ENCODE measurements at regions not wholly inside any gene's neighbourhood (a gene's known extent, or its start where the extent isn't known, plus 50 kb on each side); places are given as distances from the start of the nearest gene placed in this dataset.
"Not testable (repeated sequence)": the region's sequence is repeated elsewhere in the genome, so short reads cannot be mapped to it uniquely, and the experiment has no call there.

DNA sequence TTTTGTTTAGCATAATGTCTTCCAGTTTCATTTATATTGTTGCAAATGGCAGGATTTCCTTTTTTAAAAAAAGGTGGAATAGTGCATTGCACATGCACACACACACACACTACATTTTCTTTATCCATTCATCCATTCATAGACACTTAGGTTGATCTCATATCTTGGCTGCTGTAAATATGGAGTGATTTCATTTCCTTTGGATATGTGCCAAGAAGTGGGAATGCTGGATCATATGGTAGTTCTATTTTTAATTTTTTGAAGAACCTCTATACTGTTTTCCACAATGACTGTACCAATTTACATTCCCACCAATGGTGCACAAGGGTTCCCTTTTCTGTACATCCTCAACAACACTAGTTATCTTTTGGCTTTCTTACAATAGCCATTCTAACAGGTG lies 68.9 kb downstream of the EBLN1 start:
- Histone ChIP-seq H3K79me2 (ENCODE audit: control insufficient read depth, insufficient read depth, low read length) (no peaks in the 10 kb centered on the region), H3K4me3 (ENCODE audit: control insufficient read depth in 2 of 3, extremely low read depth in 1 of 3, insufficient read depth in 2 of 3, low read depth in 1 of 3, low read length in 3 of 3) (no peak overlapping the region), H3K4me2 (ENCODE audit: control insufficient read depth, extremely low read depth, insufficient read depth, low read depth, low read length) (no peak overlapping the region), H3K4me1 (ENCODE audit: control insufficient read depth, extremely low read depth, insufficient read depth, low read length) (no peaks in the 10 kb centered on the region), H3K9me1 (ENCODE audit: control insufficient read depth, extremely low read depth, insufficient read depth, low read length) (no peaks in the 10 kb centered on the region), H3K36me3 (ENCODE audit: control insufficient read depth in 2 of 2, extremely low read depth in 1 of 2, insufficient read depth in 2 of 2, low read length in 2 of 2) (no peaks in the 10 kb centered on the region), H2AFZ (ENCODE audit: control insufficient read depth, low read length) (no peak overlapping the region), H3K9me3 (ENCODE audit: control insufficient read depth, low read depth, low read length) (no peaks in the 10 kb centered on the region), H3K9ac (ENCODE audit: control insufficient read depth, extremely low read depth, insufficient read depth, low read length) (no peak overlapping the region), H3K27ac (ENCODE audit: control insufficient read depth, insufficient read depth, low read length) (no peak overlapping the region), H4K20me1 (ENCODE audit: control insufficient read depth, extremely low read depth, insufficient read depth, low read length) (no peaks in the 10 kb centered on the region), H3K27me3 (ENCODE audit: control insufficient read depth, extremely low read depth, insufficient read depth, low read length) (no peaks in the 10 kb centered on the region)
- TF ChIP-seq EZH2 (IDR thresholded peaks at IDR 0.05; ENCODE audit: low read length) = no peak
- TF ChIP-seq, protein P1, sequence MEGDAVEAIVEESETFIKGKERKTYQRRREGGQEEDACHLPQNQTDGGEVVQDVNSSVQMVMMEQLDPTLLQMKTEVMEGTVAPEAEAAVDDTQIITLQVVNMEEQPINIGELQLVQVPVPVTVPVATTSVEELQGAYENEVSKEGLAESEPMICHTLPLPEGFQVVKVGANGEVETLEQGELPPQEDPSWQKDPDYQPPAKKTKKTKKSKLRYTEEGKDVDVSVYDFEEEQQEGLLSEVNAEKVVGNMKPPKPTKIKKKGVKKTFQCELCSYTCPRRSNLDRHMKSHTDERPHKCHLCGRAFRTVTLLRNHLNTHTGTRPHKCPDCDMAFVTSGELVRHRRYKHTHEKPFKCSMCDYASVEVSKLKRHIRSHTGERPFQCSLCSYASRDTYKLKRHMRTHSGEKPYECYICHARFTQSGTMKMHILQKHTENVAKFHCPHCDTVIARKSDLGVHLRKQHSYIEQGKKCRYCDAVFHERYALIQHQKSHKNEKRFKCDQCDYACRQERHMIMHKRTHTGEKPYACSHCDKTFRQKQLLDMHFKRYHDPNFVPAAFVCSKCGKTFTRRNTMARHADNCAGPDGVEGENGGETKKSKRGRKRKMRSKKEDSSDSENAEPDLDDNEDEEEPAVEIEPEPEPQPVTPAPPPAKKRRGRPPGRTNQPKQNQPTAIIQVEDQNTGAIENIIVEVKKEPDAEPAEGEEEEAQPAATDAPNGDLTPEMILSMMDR (optimal IDR thresholded peaks at IDR 0.05 in 1 of 3, IDR thresholded peaks at IDR 0.05 in 1 of 3, conservative IDR thresholded peaks at IDR 0.05 in 1 of 3; ENCODE audit: extremely low read depth in 1 of 3, insufficient read depth in 2 of 3, low read length in 3 of 3) = no peak
- no peak for DNase-seq (ENCODE audit: low read depth, low spot score)
- no peak for FAIRE-seq
- dilution Hi-C loops (cut with MboI; ENCODE audit: extremely low pct_ligation_motif_present, low sequenced_read_pairs) = no loop called here

DNA sequence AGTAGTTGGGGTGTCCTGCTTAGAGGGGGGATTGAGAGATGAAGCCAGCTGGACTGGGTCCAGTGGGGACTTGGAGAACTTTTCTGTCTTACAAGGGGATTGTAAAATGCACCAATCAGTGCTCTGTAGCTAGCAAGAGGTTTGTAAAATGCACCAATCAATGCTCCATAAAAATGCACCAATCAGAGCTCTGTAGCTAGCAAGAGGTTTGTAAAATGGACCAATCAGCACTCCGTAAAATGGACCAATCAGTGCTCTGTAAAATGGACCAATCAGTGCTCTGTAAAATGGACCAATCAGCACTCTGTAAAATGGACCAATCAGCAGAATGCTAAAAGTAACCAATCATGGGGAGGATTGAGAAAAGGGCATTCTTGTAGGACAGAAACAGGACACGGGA lies 71.9 kb downstream of the EBLN1 start:
- H3K9ac ChIP-seq (ENCODE audit: control insufficient read depth, extremely low read depth, insufficient read depth, low read length); H3K36me3 ChIP-seq (ENCODE audit: control insufficient read depth in 2 of 2, extremely low read depth in 1 of 2, insufficient read depth in 2 of 2, low read length in 2 of 2); H2AFZ ChIP-seq (ENCODE audit: control insufficient read depth, low read length); H3K4me1 ChIP-seq (ENCODE audit: control insufficient read depth, extremely low read depth, insufficient read depth, low read length); H3K4me3 ChIP-seq (ENCODE audit: control insufficient read depth in 2 of 3, extremely low read depth in 1 of 3, insufficient read depth in 2 of 3, low read depth in 1 of 3, low read length in 3 of 3); H3K27me3 ChIP-seq (ENCODE audit: control insufficient read depth, extremely low read depth, insufficient read depth, low read length); H3K79me2 ChIP-seq (ENCODE audit: control insufficient read depth, insufficient read depth, low read length); H3K9me3 ChIP-seq (ENCODE audit: control insufficient read depth, low read depth, low read length); H3K4me2 ChIP-seq (ENCODE audit: control insufficient read depth, extremely low read depth, insufficient read depth, low read depth, low read length); H4K20me1 ChIP-seq (ENCODE audit: control insufficient read depth, extremely low read depth, insufficient read depth, low read length); dilution Hi-C loops (cut with MboI; ENCODE audit: extremely low pct_ligation_motif_present, low sequenced_read_pairs); DNase-seq (ENCODE audit: low read depth, low spot score); FAIRE-seq; H3K9me1 ChIP-seq (ENCODE audit: control insufficient read depth, extremely low read depth, insufficient read depth, low read length); H3K27ac ChIP-seq (ENCODE audit: control insufficient read depth, insufficient read depth, low read length): not testable (repeated sequence)

DNA sequence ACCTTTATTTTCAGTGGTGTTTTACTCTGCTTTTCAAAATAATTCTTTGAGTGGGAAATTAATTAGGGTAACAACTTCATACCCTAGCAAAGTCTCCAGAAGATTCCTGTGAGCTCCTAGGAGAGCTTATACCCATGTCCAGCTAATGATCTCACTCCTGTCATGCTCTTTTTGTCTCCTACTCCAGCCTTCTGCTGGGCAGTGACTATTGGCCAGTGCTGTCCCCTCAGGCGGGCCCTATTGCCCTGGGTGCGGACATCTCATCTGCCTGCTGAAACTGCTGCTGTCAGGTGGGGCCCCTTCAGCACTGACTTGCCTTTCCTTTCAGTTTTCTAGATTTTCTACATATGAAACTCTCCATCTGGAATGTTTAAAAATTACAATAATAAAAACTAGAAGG lies 80.3 kb downstream of the EBLN1 start:
- Histone ChIP-seq H3K4me2 (ENCODE audit: control insufficient read depth, extremely low read depth, insufficient read depth, low read depth, low read length) (no peak overlapping the region), H3K4me1 (ENCODE audit: control insufficient read depth, extremely low read depth, insufficient read depth, low read length) (no peaks in the 10 kb centered on the region), H3K27me3 (ENCODE audit: control insufficient read depth, extremely low read depth, insufficient read depth, low read length) (no peaks in the 10 kb centered on the region), H3K27ac (ENCODE audit: control insufficient read depth, insufficient read depth, low read length) (no peak overlapping the region), H3K9ac (ENCODE audit: control insufficient read depth, extremely low read depth, insufficient read depth, low read length) (no peak overlapping the region), H3K79me2 (ENCODE audit: control insufficient read depth, insufficient read depth, low read length) (no peaks in the 10 kb centered on the region), H2AFZ (ENCODE audit: control insufficient read depth, low read length) (no peak overlapping the region), H3K36me3 (ENCODE audit: control insufficient read depth in 2 of 2, extremely low read depth in 1 of 2, insufficient read depth in 2 of 2, low read length in 2 of 2) (no peaks in the 10 kb centered on the region), H3K9me1 (ENCODE audit: control insufficient read depth, extremely low read depth, insufficient read depth, low read length) (no peaks in the 10 kb centered on the region), H3K9me3 (ENCODE audit: control insufficient read depth, low read depth, low read length) (no peaks in the 10 kb centered on the region), H4K20me1 (ENCODE audit: control insufficient read depth, extremely low read depth, insufficient read depth, low read length) (no peaks in the 10 kb centered on the region), H3K4me3 (ENCODE audit: control insufficient read depth in 2 of 3, extremely low read depth in 1 of 3, insufficient read depth in 2 of 3, low read depth in 1 of 3, low read length in 3 of 3) (no peak overlapping the region)
- TF ChIP-seq EZH2 (IDR thresholded peaks at IDR 0.05; ENCODE audit: low read length) = no peak
- TF ChIP-seq, protein P1 (optimal IDR thresholded peaks at IDR 0.05 in 1 of 3, IDR thresholded peaks at IDR 0.05 in 1 of 3, conservative IDR thresholded peaks at IDR 0.05 in 1 of 3; ENCODE audit: extremely low read depth in 1 of 3, insufficient read depth in 2 of 3, low read length in 3 of 3) = no peak
- dilution Hi-C loops (cut with MboI; ENCODE audit: extremely low pct_ligation_motif_present, low sequenced_read_pairs) = no loop called here
- no peak for FAIRE-seq
- no peak for DNase-seq (ENCODE audit: low read depth, low spot score)
